ENCODE measurements at regions not wholly inside any gene's neighbourhood (a gene's known extent, or its start where the extent isn't known, plus 50 kb on each side); places are given as distances from the start of the nearest gene placed in this dataset.

- Mint-ChIP-seq H3K4me3 (no peak overlapping the region), H3K4me1 (no peaks in the 10 kb centered on the region)
- no peak for TF ChIP-seq STAT1 (IDR thresholded peaks at IDR 0.05; ENCODE audit: unreplicated experiment)
- TF ChIP-seq CTCF (conservative IDR thresholded peaks at IDR 0.05; ENCODE audit: low read depth in 2 of 2): no peak
- no peak for TF ChIP-seq ETS1 (IDR thresholded peaks at IDR 0.05)
- TF ChIP-seq EZH2phosphoT487 (IDR thresholded peaks at IDR 0.05; ENCODE audit: unreplicated experiment): no peak
These were observed 310.4 kb upstream of the ADARB2 start for GRCh38 chr10:2047679-2048078.

GRCh38 chr10:2043379-2043778 is 306.1 kb upstream of the ADARB2 start:
- H3K27me3 ChIP-seq (ENCODE audit: insufficient read depth): no peaks in the 10 kb centered on the region
- no peaks in the 10 kb centered on the region for H3K36me3 ChIP-seq (ENCODE audit: insufficient read depth)
- H3K9me3 Mint-ChIP-seq: no peaks in the 10 kb centered on the region
- ATAC-seq (no peak), DNase-seq (ENCODE audit: low spot score) (no peak)
- H3K9me2 ChIP-seq (ENCODE audit: insufficient read depth): no peaks in the 10 kb centered on the region
- H3K4me3 ChIP-seq: no peak overlapping the region
- no peak overlapping the region for H3K4me3 Mint-ChIP-seq
- H3K4me1 ChIP-seq (ENCODE audit: insufficient read depth): no peaks in the 10 kb centered on the region
- H3K27ac ChIP-seq (ENCODE audit: low read depth): no peak overlapping the region
- no peaks in the 10 kb centered on the region for H3K36me3 Mint-ChIP-seq (ENCODE audit: low read depth)
- H3K27ac Mint-ChIP-seq: no peak overlapping the region
- no peaks in the 10 kb centered on the region for H3K27me3 Mint-ChIP-seq (ENCODE audit: insufficient read depth, low read depth, poor library complexity)
- TF ChIP-seq REST (IDR thresholded peaks at IDR 0.05; ENCODE audit: unreplicated experiment): no peak
- no peak for TF ChIP-seq CREB1 (CRISPR knock-in tag; IDR thresholded peaks at IDR 0.05; ENCODE audit: low read depth)
- TF ChIP-seq NANOG (IDR thresholded peaks at IDR 0.05; ENCODE audit: borderline replicate concordance): no peak
- TF ChIP-seq EZH2 (IDR thresholded peaks at IDR 0.05; ENCODE audit: low read depth, unreplicated experiment): no peak
- TF ChIP-seq CTCF (conservative IDR thresholded peaks at IDR 0.05; ENCODE audit: low read depth in 2 of 2): no peak
- no peak for TF ChIP-seq JUNB (IDR thresholded peaks at IDR 0.05; ENCODE audit: unreplicated experiment)
- no peak for TF ChIP-seq POLR2AphosphoS5 (IDR thresholded peaks at IDR 0.05; ENCODE audit: low read depth)
- no peaks in the 10 kb centered on the region for H3K79me2 ChIP-seq (replicated peaks; ENCODE audit: insufficient read depth)
- H3F3A ChIP-seq (replicated peaks; ENCODE audit: low read depth): no peaks in the 10 kb centered on the region
- H4K20me1 ChIP-seq (replicated peaks; ENCODE audit: insufficient read depth): no peaks in the 10 kb centered on the region
- H3K4me2 ChIP-seq: no peak overlapping the region
- no peaks in the 10 kb centered on the region for H3K4me1 Mint-ChIP-seq
- no peak overlapping the region for H2AFZ ChIP-seq

More at GRCh38 chr10:2047679-2048078, 310.4 kb upstream of the ADARB2 start:
- no peak for DNase-seq (ENCODE audit: low spot score)
- no peak overlapping the region for H3K4me2 ChIP-seq
- ATAC-seq: no peak
- Mint-ChIP-seq H3K9me3 (no peaks in the 10 kb centered on the region), H3K27me3 (ENCODE audit: insufficient read depth, low read depth, poor library complexity) (no peaks in the 10 kb centered on the region), H3K27ac (no peak overlapping the region), H3K36me3 (ENCODE audit: low read depth) (no peaks in the 10 kb centered on the region)
- no peak overlapping the region for H3K27ac ChIP-seq (ENCODE audit: low read depth)
- no peaks in the 10 kb centered on the region for H3K9me2 ChIP-seq (ENCODE audit: insufficient read depth)
- H3K27me3 ChIP-seq (ENCODE audit: insufficient read depth): no peaks in the 10 kb centered on the region
- H3F3A ChIP-seq (replicated peaks; ENCODE audit: low read depth): no peaks in the 10 kb centered on the region
- H3K4me3 ChIP-seq: no peak overlapping the region
- H3K79me2 ChIP-seq (replicated peaks; ENCODE audit: insufficient read depth): no peaks in the 10 kb centered on the region
- H4K20me1 ChIP-seq (replicated peaks; ENCODE audit: insufficient read depth): no peaks in the 10 kb centered on the region
- no peaks in the 10 kb centered on the region for H3K36me3 ChIP-seq (ENCODE audit: insufficient read depth)
- no peaks in the 10 kb centered on the region for H3K4me1 ChIP-seq (ENCODE audit: insufficient read depth)
- no peak overlapping the region for H2AFZ ChIP-seq
